Lower lobe of right lung (tissue), 2 donors: ENCODE measurements at regions not wholly inside any gene's neighbourhood (a gene's known extent, or its start where the extent isn't known, plus 50 kb on each side); places are given as distances from the start of the nearest gene placed in this dataset.

Experiments
- ATAC-seq, 2 donors: fragments of 200-7000 bp; cut with Tn5 transposase; one replicate each; pipeline ENCODE4 v1.9.1; 2020 to 2022; ENCODE audit warnings: mild to moderate bottlenecking in 2 of 2, moderate library complexity in 2 of 2
- DNase-seq: peaks from one replicate; pipeline ENCODE4 v3.0.0-alpha.2; 2020
- H3K27ac ChIP-seq: fragments of 200-600 bp; one replicate; pipeline ENCODE4 v1.8.0; 2022
- H3K27me3 ChIP-seq: fragments of 200-600 bp; one replicate; pipeline ENCODE4 v1.8.0; 2022; ENCODE audit warnings: low read depth
- H3K36me3 ChIP-seq: fragments of 200-600 bp; one replicate; pipeline ENCODE4 v1.8.0; 2022; ENCODE audit warnings: mild to moderate bottlenecking
- H3K4me1 ChIP-seq: fragments of 200-600 bp; one replicate; pipeline ENCODE4 v1.8.0; 2022
- H3K4me3 ChIP-seq: fragments of 200-600 bp; one replicate; pipeline ENCODE4 v1.8.0; 2022; ENCODE audit warnings: mild to moderate bottlenecking
- H3K9me3 ChIP-seq: fragments of 200-600 bp; one replicate; pipeline ENCODE4 v1.8.0; 2022
- CTCF ChIP-seq: fragments of 200-600 bp; IDR thresholded peaks from one replicate; pipeline ENCODE4 v1.8.0; 2022; ENCODE audit warnings: antibody characterized with exemption, mild to moderate bottlenecking
- intact Hi-C: fragments of 100-400 bp; cut with DNase I; formaldehyde crosslinking; loops from one replicate; pipeline ENCODE4 v1.11.0; 2022
- donor health status: DM: no; HTN: yes; CAD: no; lungs with severe emphysema.

GRCh38 chr22:27417421-27417814, 384.1 kb downstream of the MN1 start:
- Histone ChIP-seq H3K27ac (no peak overlapping the region), H3K4me1 (peaks cover 14% of the 10 kb centered on the region), H3K4me3 (no peak overlapping the region), H3K9me3 (no peaks in the 10 kb centered on the region), H3K27me3 (peaks cover 3% of the 10 kb centered on the region), H3K36me3 (no peaks in the 10 kb centered on the region)
- no peak for DNase-seq
- no peak for ATAC-seq
- intact Hi-C loops = no loop called here
- TF ChIP-seq CTCF = no peak

DNA sequence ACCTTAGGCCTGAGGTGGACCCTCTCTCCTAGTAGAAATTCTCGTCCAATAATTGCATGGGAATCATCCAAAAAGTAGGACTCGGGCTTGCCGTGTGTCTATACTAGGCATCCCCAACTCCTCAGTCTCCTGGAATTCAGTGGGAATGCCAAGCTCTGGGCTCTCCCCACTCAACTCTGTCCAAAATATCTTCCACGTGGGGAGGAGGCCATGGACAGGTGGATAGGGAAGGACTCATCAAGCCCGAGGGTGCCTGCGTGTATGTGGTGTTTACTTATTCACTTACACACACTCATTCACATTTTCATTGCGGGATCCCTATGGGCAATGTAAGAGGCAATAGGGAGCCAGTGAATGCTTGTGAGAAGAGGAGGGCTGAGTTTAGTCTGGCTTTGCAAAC, 383.3 kb downstream of the MN1 start:
- intact Hi-C loops = no loop called here
- peaks cover 3% of the 10 kb centered on the region for H3K27me3 ChIP-seq
- H3K9me3 ChIP-seq = no peaks in the 10 kb centered on the region
- ATAC-seq (no peak), DNase-seq (no peak)
- peaks cover 14% of the 10 kb centered on the region for H3K4me1 ChIP-seq
- H3K27ac ChIP-seq = no peak overlapping the region
- H3K36me3 ChIP-seq = no peaks in the 10 kb centered on the region
- H3K4me3 ChIP-seq = no peak overlapping the region
- no peak for TF ChIP-seq CTCF

DNA sequence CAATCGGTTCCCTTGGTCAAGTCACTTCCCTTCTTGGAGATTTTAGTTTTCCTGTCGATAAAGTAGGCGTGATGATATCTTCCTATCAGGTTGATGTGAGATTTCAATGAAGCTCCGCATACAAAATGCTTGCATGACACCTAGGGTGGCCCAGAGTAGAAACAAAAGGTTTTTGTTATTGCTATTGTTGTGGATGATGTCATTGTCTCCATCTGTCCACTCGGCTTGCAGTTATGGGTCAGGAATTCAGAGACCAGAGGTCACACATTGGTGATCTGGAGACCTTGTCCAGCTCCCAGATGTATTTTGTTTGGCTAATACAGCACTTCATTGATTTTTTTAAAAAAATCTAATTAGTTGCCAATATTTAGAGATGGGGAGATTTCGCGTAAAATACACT, 382.1 kb downstream of the MN1 start:
- Histone ChIP-seq H3K27ac (no peak overlapping the region), H3K4me3 (no peak overlapping the region), H3K4me1 (peaks cover 14% of the 10 kb centered on the region), H3K36me3 (no peaks in the 10 kb centered on the region), H3K9me3 (no peaks in the 10 kb centered on the region), H3K27me3 (peaks cover 1% of the 10 kb centered on the region)
- no peak for TF ChIP-seq CTCF
- ATAC-seq (no peak), DNase-seq (no peak)
- intact Hi-C loops = no loop called here

DNA sequence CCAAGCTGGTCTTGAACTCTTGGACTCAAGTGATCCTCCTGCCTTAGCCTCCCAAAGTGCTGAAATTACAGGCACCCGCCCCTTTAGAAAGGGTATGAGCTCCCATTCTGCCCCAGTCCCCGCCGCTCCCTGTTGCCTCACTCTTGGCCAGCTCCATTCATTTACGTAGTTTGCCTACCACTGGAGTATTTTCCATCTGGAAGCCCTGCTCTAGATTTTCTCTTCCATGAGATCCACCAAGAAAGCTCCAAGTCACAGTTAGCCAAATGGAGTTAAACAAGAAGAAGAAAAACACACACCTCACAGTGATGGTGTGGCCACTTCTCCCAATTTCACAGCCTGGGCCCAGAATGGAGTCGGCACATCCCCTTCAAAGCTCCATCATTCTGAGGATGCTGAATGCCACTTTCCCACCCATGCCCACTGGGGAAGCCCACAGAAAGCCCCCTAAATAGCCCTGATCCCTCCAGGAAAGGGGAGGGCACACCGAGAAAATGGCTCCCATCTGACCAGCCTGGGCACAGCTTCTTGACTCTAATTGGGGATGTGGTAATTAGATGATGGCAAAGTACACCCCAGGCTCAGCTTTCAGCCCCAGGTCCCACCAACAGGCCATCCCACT, 381.2 kb downstream of the MN1 start:
- Histone ChIP-seq H3K4me1 (peaks cover 14% of the 10 kb centered on the region), H3K36me3 (no peaks in the 10 kb centered on the region), H3K4me3 (no peak overlapping the region), H3K9me3 (no peaks in the 10 kb centered on the region), H3K27me3 (no peaks in the 10 kb centered on the region), H3K27ac (no peak overlapping the region)
- TF ChIP-seq CTCF = no peak
- intact Hi-C loops = no loop called here
- no peak for DNase-seq
- ATAC-seq = no peak

DNA sequence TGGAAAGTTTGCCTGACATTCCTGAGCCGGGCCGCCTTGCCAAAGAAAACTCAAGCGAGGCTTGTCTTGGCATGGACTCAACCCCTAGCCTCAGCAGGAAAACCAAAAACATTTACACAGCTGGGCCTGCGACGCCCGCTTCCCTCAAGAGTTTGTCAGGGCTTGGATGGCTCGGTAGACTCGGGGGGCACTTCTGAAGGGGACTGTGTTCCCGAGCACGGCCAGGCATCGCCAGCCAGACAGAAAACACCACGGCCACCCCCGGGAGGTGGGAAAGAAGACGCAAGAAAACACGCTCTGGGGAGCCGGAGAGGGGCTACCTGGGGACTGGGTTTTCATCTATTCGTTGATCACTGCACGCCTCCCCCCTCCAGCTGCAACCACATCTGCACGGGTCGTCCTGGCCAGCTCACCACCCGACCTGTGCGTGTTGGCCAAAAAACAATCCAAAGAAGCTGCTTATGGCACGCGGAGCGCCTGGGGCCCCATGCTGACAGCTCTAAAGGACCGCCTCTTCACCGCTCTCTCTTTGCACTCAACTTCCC, 380.7 kb downstream of the MN1 start:
- Histone ChIP-seq H3K4me3 (no peak overlapping the region), H3K36me3 (no peaks in the 10 kb centered on the region), H3K27ac (peak overlapping the region; percentile 18), H3K9me3 (no peaks in the 10 kb centered on the region), H3K27me3 (no peaks in the 10 kb centered on the region), H3K4me1 (peaks cover 14% of the 10 kb centered on the region)
- DNase-seq (peak; percentile 64), ATAC-seq (peak; percentile 60 to 71)
- TF ChIP-seq CTCF = no peak
- intact Hi-C loops = no loop called here
